NB4 (cell line): ENCODE measurements at regions not wholly inside any gene's neighbourhood (a gene's known extent, or its start where the extent isn't known, plus 50 kb on each side); places are given as distances from the start of the nearest gene placed in this dataset.

ENCODE experiments used
- CTCF ChIP-seq: IDR thresholded peaks from one replicate; pipeline ENCODE4 v1.5.1; 2012; ENCODE audit warnings: low read depth, low read length
- MYC ChIP-seq: IDR thresholded peaks from 2 replicates; pipeline ENCODE4 v1.6.1; 2011; ENCODE audit warnings: low read depth, low read length
- POLR2A ChIP-seq: IDR thresholded peaks from 2 replicates; pipeline ENCODE4 v1.6.1; 2011; ENCODE audit warnings: mild to moderate bottlenecking; ENCODE audit not compliant: insufficient read length; ENCODE audit errors: extremely low read depth

GRCh38 chr5:54725391-54726280 is 208.1 kb downstream of the SNX18 start:
- TF ChIP-seq CTCF (no peak), POLR2A (no peak), MYC (no peak)
